ENCODE measurements at regions not wholly inside any gene's neighbourhood (a gene's known extent, or its start where the extent isn't known, plus 50 kb on each side); places are given as distances from the start of the nearest gene placed in this dataset.

- DNase-seq (ENCODE audit: low spot score in 2 of 2), result no peak
- FAIRE-seq, result no peak
Observed at GRCh38 chr16:79500286-79500685, 100.3 kb downstream of the MAF start.

GRCh38 chr16:79498928-79499327, 101.6 kb downstream of the MAF start:
- DNase-seq (ENCODE audit: low spot score in 2 of 2), result no peak
- no peak for FAIRE-seq

GRCh38 chr16:79497606-79498350, 102.8 kb downstream of the MAF start:
- DNase-seq (ENCODE audit: low spot score in 2 of 2), result no peak
- FAIRE-seq, result no peak

- FAIRE-seq (no peak), DNase-seq (ENCODE audit: low spot score in 2 of 2) (no peak)
Observed at GRCh38 chr16:79493911-79494310, 106.6 kb downstream of the MAF start.

GRCh38 chr16:79492036-79492435, 108.5 kb downstream of the MAF start:
- FAIRE-seq, result no peak

GRCh38 chr16:79485020-79485419, 115.5 kb downstream of the MAF start:
- FAIRE-seq (no peak), DNase-seq (ENCODE audit: low spot score in 2 of 2) (no peak)

More at GRCh38 chr16:79492036-79492435, 108.5 kb downstream of the MAF start:
- no peak for DNase-seq (ENCODE audit: low spot score in 2 of 2)

- no peak for DNase-seq (ENCODE audit: low spot score in 2 of 2)
- FAIRE-seq, result no peak
Observed at GRCh38 chr16:79484237-79484636, 116.3 kb downstream of the MAF start.

GRCh38 chr16:79483336-79483735, 117.2 kb downstream of the MAF start:
- FAIRE-seq (no peak), DNase-seq (ENCODE audit: low spot score in 2 of 2) (no peak)

- FAIRE-seq, result no peak
Observed at GRCh38 chr16:79482011-79482410, 118.5 kb downstream of the MAF start.

GRCh38 chr16:79480929-79481328, 119.6 kb downstream of the MAF start:
- DNase-seq (ENCODE audit: low spot score in 2 of 2) (no peak), FAIRE-seq (no peak)

More at GRCh38 chr16:79482011-79482410, 118.5 kb downstream of the MAF start:
- DNase-seq (ENCODE audit: low spot score in 2 of 2), result no peak

GRCh38 chr16:79480056-79480455, 120.5 kb downstream of the MAF start:
- FAIRE-seq (no peak), DNase-seq (ENCODE audit: low spot score in 2 of 2) (no peak)

- FAIRE-seq, result no peak
- no peak for DNase-seq (ENCODE audit: low spot score in 2 of 2)
Observed at GRCh38 chr16:79476580-79476979, 124.0 kb downstream of the MAF start.

GRCh38 chr16:79475841-79476240, 124.7 kb downstream of the MAF start:
- no peak for DNase-seq (ENCODE audit: low spot score in 2 of 2)
- FAIRE-seq, result no peak

GRCh38 chr16:79473456-79473855, 127.1 kb downstream of the MAF start:
- DNase-seq (ENCODE audit: low spot score in 2 of 2) (no peak), FAIRE-seq (no peak)

- no peak for DNase-seq (ENCODE audit: low spot score in 2 of 2)
- no peak for FAIRE-seq
Observed at GRCh38 chr16:79472426-79472825, 128.1 kb downstream of the MAF start.

- DNase-seq (ENCODE audit: low spot score in 2 of 2), result no peak
Observed at GRCh38 chr16:79469999-79470398, 130.5 kb downstream of the MAF start.

GRCh38 chr16:79468631-79469030, 131.9 kb downstream of the MAF start:
- no peak for FAIRE-seq
- no peak for DNase-seq (ENCODE audit: low spot score in 2 of 2)

More at GRCh38 chr16:79469999-79470398, 130.5 kb downstream of the MAF start:
- FAIRE-seq, result no peak

- DNase-seq (ENCODE audit: low spot score in 2 of 2), result no peak
- no peak for FAIRE-seq
Observed at GRCh38 chr16:79468121-79468552, 132.4 kb downstream of the MAF start.

GRCh38 chr16:79466111-79466510, 134.4 kb downstream of the MAF start:
- DNase-seq (ENCODE audit: low spot score in 2 of 2) (no peak), FAIRE-seq (no peak)

- DNase-seq (ENCODE audit: low spot score in 2 of 2) (no peak), FAIRE-seq (no peak)
Observed at GRCh38 chr16:79463841-79464240, 136.7 kb downstream of the MAF start.

- FAIRE-seq, result no peak
- DNase-seq (ENCODE audit: low spot score in 2 of 2), result no peak
Observed at GRCh38 chr16:79456036-79456435, 144.5 kb downstream of the MAF start.

- DNase-seq (ENCODE audit: low spot score in 2 of 2) (no peak), FAIRE-seq (no peak)
Observed at GRCh38 chr16:79452671-79453070, 147.9 kb downstream of the MAF start.
